Transverse colon (tissue), 4 donors: ENCODE measurements at regions not wholly inside any gene's neighbourhood (a gene's known extent, or its start where the extent isn't known, plus 50 kb on each side); places are given as distances from the start of the nearest gene placed in this dataset.

Experiments used
- DNase-seq: peaks from one replicate; pipeline ENCODE4 v3.0.0-alpha.2; 2019
- H3K27ac ChIP-seq, 4 donors: fragments of 200-600 bp; sonication (generic); 2 replicates each; pipeline ENCODE4 v1.5.1; 2016 to 2018; ENCODE audit warnings: inconsistent platforms in 4 of 4
- H3K27me3 ChIP-seq: fragments of 200-600 bp; sonication (generic); 2 replicates; pipeline ENCODE4 v1.5.1; 2017; ENCODE audit warnings: inconsistent platforms
- H3K36me3 ChIP-seq, 4 donors: fragments of 200-600 bp; sonication (generic); 2 replicates each; pipeline ENCODE4 v1.5.1; 2017 to 2019; ENCODE audit warnings: inconsistent platforms in 4 of 4
- H3K4me1 ChIP-seq, 4 donors: fragments of 200-600 bp; sonication (generic); 2 replicates each; pipeline ENCODE4 v1.5.1; 2017 to 2020; ENCODE audit warnings: inconsistent platforms in 4 of 4
- H3K4me3 ChIP-seq, 4 donors: fragments of 200-600 bp; sonication (generic); 1 replicate in 1 of 4; 2 replicates in 3 of 4; pipeline versions ENCODE4 v1.5.1 to v1.6.1; 2017 to 2019; ENCODE audit warnings: inconsistent platforms in 4 of 4
- H3K9me3 ChIP-seq, 2 donors: fragments of 200-600 bp; sonication (generic); 2 replicates each; pipeline ENCODE4 v1.5.1; 2017 to 2019; ENCODE audit warnings: inconsistent platforms in 2 of 2
- CTCF ChIP-seq, 5 experiments: fragments of 200-600 bp in 3 of 5; fragments of 450-650 bp in 2 of 5; sonication (generic) in 3 of 5; IDR thresholded peaks; 1 replicate in 2 of 5; 2 replicates in 3 of 5; pipeline ENCODE4 v1.5.1; 2016 to 2017; ENCODE audit warnings: antibody characterized with exemption in 5 of 5, inconsistent platforms in 3 of 5, mild to moderate bottlenecking in 2 of 5, moderate library complexity in 1 of 5
- EP300 ChIP-seq: sonication (generic); formaldehyde crosslinking; IDR thresholded peaks from one replicate; pipeline ENCODE4 v1.6.1; 2017; ENCODE audit warnings: antibody characterized with exemption, low read depth
- POLR2A ChIP-seq: fragments of 450-650 bp; IDR thresholded peaks from one replicate; pipeline ENCODE4 v1.6.1; 2016; ENCODE audit warnings: antibody characterized with exemption, mild to moderate bottlenecking, moderate library complexity
- POLR2AphosphoS5 ChIP-seq, 3 donors: sonication (generic); formaldehyde crosslinking; IDR thresholded peaks; one replicate each; pipeline ENCODE4 v1.6.1; 2016; ENCODE audit warnings: antibody characterized with exemption in 3 of 3
- WGBS, 2 donors: methylation state at CpG; one replicate each; pipeline ENCODE4 v1.1.5; 2018; ENCODE audit warnings: low coverage in 1 of 2; 5-methylcytosine and 5-hydroxymethylcytosine counted together
- in situ Hi-C, 4 donors: fragments of 200-750 bp; cut with MboI; loops; one replicate each; pipeline versions ENCODE4 v1.15.0 to v1.15.1; 2017; ENCODE audit warnings: low sequenced_read_pairs in 3 of 4, low pct_ligation_motif_present in 1 of 4, low pct_unique_long_range_greater_than_20kb in 1 of 4
- intact Hi-C: fragments of 100-400 bp; cut with DNase I; formaldehyde crosslinking; loops from one replicate; pipeline ENCODE4 v1.15.1; 2023; ENCODE audit warnings: low total_unique reads

GRCh38 chr4:144202081-144202480, 61.6 kb upstream of the GYPA start:
- Histone ChIP-seq H3K27me3 (no peaks in the 10 kb centered on the region), H3K27ac (no peak overlapping the region), H3K36me3 (no peaks in the 10 kb centered on the region), H3K4me1 (no peaks in the 10 kb centered on the region), H3K4me3 (no peak overlapping the region), H3K9me3 (no peaks in the 10 kb centered on the region)
- 0 to 56% methylated on average over 1 of the region's 1 CpG for WGBS, 2 donors
- intact Hi-C loops = loop anchor here (5.0 kb wide), 1 partner anchor 1515 kb away; no protein-coding TSS in a partner anchor
- in situ Hi-C loops = no loop called here
- no peak for DNase-seq
- TF ChIP-seq POLR2A (no peak), POLR2AphosphoS5 (IDR thresholded peaks at IDR 0.05) (no peak), CTCF (IDR thresholded peaks at IDR 0.05) (no peak), EP300 (no peak)

- no peaks in the 10 kb centered on the region for H3K9me3 ChIP-seq
- H3K36me3 ChIP-seq = no peaks in the 10 kb centered on the region
- no peak for DNase-seq
- no peak for TF ChIP-seq EP300
- no peak for TF ChIP-seq POLR2AphosphoS5 (IDR thresholded peaks at IDR 0.05)
- TF ChIP-seq CTCF (IDR thresholded peaks at IDR 0.05) = no peak
- no peak for TF ChIP-seq POLR2A
- 83% methylated on average over 2 of the region's 2 CpGs for WGBS, 2 donors
- in situ Hi-C loops = no loop called here
- H3K4me1 ChIP-seq = no peaks in the 10 kb centered on the region
- H3K4me3 ChIP-seq = no peak overlapping the region
- intact Hi-C loops = loop anchor here (5.0 kb wide), 1 partner anchor 1516 kb away; no protein-coding TSS in a partner anchor
- H3K27ac ChIP-seq = no peak overlapping the region
- H3K27me3 ChIP-seq = no peaks in the 10 kb centered on the region
Observed at GRCh38 chr4:144203155-144203554, 62.6 kb upstream of the GYPA start.

- Histone ChIP-seq H3K4me1 (no peaks in the 10 kb centered on the region), H3K36me3 (no peaks in the 10 kb centered on the region), H3K9me3 (no peaks in the 10 kb centered on the region), H3K4me3 (no peak overlapping the region), H3K27ac (no peak overlapping the region), H3K27me3 (no peaks in the 10 kb centered on the region)
- DNase-seq = no peak
- in situ Hi-C loops = no loop called here
- intact Hi-C loops = loop anchor here (5.0 kb wide), 1 partner anchor 1517 kb away; no protein-coding TSS in a partner anchor
- no peak for TF ChIP-seq CTCF (IDR thresholded peaks at IDR 0.05)
Observed at GRCh38 chr4:144204431-144204830, 63.9 kb upstream of the GYPA start.

- WGBS, 2 donors = 44 to 57% methylated on average over 1 of the region's 1 CpG
- Histone ChIP-seq H3K4me3 (no peak overlapping the region), H3K27me3 (no peaks in the 10 kb centered on the region), H3K9me3 (no peaks in the 10 kb centered on the region), H3K27ac (no peak overlapping the region), H3K4me1 (no peaks in the 10 kb centered on the region), H3K36me3 (no peaks in the 10 kb centered on the region)
- DNase-seq = no peak
- in situ Hi-C loops = no loop called here
- TF ChIP-seq EP300 = no peak
- intact Hi-C loops = no loop called here
Observed at GRCh38 chr4:144206711-144207110, 66.2 kb upstream of the GYPA start.

- H3K4me3 ChIP-seq = no peak overlapping the region
- H3K36me3 ChIP-seq = no peaks in the 10 kb centered on the region
- intact Hi-C loops (no loop called here), in situ Hi-C loops (no loop called here)
- no peaks in the 10 kb centered on the region for H3K27me3 ChIP-seq
- WGBS, 2 donors = 61 to 67% methylated on average over 2 of the region's 2 CpGs
- H3K9me3 ChIP-seq = no peaks in the 10 kb centered on the region
- DNase-seq = no peak
- H3K4me1 ChIP-seq = no peaks in the 10 kb centered on the region
- H3K27ac ChIP-seq = no peak overlapping the region
- TF ChIP-seq POLR2AphosphoS5 (IDR thresholded peaks at IDR 0.05) = no peak
- no peak for TF ChIP-seq CTCF (IDR thresholded peaks at IDR 0.05)
- no peak for TF ChIP-seq EP300
- no peak for TF ChIP-seq POLR2A
Observed at GRCh38 chr4:144208074-144208473, 67.6 kb upstream of the GYPA start.
